Islet of Langerhans (tissue), 1 donor: ENCODE measurements at regions not wholly inside any gene's neighbourhood (a gene's known extent, or its start where the extent isn't known, plus 50 kb on each side); places are given as distances from the start of the nearest gene placed in this dataset.

Source experiments
- FAIRE-seq: peaks from one replicate; lab custom pipeline; 2011; peaks lifted over from hg19 to GRCh38; lab: Jason Lieb, UNC

GRCh38 chrX:137366018-137366633 is 199.8 kb upstream of the ZIC3 start:
- peak; percentile 24 for FAIRE-seq

DNA sequence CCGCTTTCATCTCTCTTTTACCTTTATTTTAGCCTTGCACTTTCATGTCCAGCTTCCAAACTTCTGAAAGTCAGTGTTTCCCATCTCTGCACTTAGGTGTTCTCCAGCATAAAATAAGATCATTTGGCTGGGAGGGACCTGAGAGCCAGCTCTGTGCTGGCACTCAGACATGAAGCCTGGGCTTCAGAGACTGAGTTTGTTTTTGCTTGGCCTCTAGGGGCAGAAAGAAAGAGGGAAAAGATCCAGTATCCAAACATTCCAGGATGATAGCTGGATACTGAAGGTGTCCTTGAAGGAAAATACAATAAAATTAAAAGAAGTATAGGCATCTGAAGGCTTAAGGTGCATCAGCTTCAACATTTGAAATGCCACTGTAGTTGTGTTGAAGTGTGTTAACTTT is 202.4 kb upstream of the ZIC3 start:
- no peak for FAIRE-seq

GRCh38 chrX:137362583-137362982 is 203.3 kb upstream of the ZIC3 start:
- peak; percentile 45 for FAIRE-seq

GRCh38 chrX:137354851-137355250 is 211.1 kb upstream of the ZIC3 start:
- no peak for FAIRE-seq

DNA sequence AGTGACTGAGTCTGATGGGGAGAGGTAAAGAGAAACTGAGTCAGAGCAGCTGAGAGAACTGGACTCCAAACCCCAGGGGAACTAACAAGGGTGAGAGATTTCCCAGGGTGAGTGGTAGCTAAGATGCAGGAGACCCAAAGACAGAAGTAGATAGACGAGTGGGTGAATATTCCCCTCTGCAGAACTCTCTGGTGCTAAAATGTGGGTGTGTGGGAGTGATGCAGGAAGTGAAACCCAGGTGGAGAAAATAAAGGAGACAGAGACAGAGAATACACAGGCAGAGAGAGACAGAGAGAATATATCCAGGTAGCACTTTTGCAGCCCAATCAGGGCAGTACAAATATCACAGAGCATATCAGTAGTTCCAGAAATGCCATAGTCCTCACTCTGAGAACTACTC is 212.5 kb upstream of the ZIC3 start:
- FAIRE-seq, result no peak

- no peak for FAIRE-seq
These were observed 213.7 kb upstream of the ZIC3 start for GRCh38 chrX:137352101-137352660.

DNA sequence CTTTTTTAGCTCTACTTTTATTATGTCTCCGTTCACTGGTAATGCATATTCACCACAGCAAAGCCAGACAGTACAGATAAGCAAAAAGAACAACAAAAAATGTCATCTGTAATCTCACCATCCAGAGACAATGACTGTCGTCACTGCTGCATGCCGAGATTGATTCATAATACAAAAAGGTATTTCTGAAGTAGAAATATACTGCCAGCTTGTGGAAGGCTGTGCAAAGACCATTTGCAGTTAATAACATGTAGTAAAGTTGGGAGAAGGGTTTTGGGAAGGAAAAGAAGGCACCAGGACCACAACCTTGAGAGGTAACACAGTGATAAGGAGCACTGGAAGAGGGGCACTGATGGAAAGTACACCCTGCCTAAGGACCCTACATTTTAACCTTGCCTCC is 223.0 kb upstream of the ZIC3 start:
- FAIRE-seq, result no peak

GRCh38 chrX:137313627-137314026 is 252.3 kb upstream of the ZIC3 start:
- FAIRE-seq, result no peak

- no peak for FAIRE-seq
These were observed 260.5 kb upstream of the ZIC3 start for GRCh38 chrX:137305404-137305803.

GRCh38 chrX:137297167-137297566 is 263.4 kb upstream of the GPR101 start:
- no peak for FAIRE-seq

GRCh38 chrX:137290011-137290410 is 256.2 kb upstream of the GPR101 start:
- no peak for FAIRE-seq

DNA sequence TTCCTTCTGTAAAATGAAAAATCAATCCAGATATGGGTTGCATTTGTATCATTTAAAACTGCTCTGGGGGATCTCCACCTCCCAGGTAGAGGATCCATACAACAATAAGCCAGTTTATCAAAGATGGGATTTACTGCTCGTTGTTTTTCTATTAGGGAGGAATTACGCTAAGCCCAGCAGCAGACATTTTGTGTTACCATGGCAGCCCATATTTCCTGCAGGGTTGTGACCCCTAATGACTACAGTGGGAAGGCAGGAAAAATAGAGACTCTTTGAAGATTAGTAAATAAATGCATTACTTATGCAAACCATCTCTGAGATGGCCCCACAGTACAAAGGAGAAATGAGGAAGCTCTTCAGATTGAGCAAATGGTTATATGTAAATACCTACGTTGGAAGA is 253.4 kb upstream of the GPR101 start:
- FAIRE-seq, result no peak

- FAIRE-seq, result no peak
These were observed 252.6 kb upstream of the GPR101 start for GRCh38 chrX:137286423-137286822.

DNA sequence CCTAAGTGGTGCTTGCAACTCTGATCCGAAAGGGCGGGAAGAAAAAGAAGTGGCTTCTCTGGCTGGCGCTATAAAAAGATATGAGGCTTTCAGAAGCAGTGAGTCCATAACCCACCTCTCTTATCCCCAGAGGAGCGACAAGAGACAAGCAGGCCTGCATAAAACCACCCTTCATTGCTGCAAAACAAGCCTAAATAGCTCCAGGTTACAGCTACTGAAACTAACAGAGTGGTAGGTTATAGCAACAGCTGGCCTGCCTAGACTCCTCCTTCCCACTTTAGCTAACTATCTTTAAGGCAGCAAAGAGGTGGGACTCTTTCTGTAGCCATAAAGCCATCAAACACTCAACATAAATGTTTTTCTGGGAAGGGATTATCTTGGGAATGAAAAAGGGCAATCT is 245.0 kb upstream of the GPR101 start:
- no peak for FAIRE-seq

DNA sequence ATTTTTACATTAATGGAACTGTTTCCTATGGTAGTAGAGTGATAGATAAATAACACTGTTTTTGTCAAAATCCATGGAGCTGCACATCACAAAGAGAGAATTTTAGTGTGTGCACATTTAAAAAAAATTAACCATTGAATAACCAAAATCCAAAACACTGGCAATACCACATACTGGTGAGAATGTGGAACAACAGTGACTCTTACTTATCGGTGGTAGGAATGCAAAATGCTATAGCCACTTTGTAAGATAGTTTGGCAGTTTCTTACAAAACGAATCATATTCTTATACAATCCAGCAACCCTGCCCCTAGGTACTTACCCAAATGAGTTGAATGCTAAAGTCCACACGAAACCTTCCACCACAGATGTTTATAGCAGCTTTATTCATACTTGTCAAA is 229.6 kb upstream of the GPR101 start:
- no peak for FAIRE-seq

DNA sequence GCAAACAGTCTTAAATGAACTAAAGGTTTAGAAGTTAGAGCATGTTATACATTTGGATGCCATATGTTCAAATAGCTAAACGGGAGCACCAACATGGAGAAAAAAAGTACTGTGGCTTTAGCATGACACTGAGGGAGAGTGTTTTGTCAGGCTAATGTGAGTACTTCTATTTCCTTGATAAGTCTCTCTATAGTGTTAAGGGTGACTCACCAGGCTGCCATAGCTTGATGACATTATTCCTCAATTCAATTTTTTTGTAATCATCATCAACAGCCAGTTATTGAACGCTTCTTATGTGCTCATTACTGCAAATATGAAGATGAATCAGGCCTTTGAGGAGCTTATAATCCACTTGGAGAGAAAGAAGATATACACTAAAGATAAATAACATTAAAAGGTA is 211.4 kb upstream of the GPR101 start:
- FAIRE-seq, result no peak

DNA sequence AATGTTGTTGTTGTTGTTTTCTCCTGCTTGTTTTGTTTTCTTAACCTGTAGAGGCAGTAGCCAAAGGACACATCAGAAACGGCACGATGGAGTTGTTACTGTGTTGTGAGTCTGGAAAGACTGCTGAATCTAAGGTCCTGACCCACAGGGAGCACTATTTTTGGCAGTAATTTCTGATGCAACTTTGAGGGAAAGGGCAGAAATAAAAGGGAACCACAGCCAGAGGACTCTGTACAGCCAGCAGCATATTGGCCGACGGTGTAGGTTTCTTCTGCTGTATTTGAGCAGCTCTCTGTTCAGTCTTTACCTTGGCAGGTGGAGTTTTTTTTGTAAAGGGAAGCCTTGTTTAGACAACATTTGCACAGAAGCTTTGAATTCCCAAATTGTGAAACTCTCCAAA is 203.0 kb upstream of the GPR101 start:
- FAIRE-seq, result no peak

- no peak for FAIRE-seq
These were observed 201.0 kb upstream of the GPR101 start for GRCh38 chrX:137234651-137235402.

GRCh38 chrX:137233478-137233877 is 199.7 kb upstream of the GPR101 start:
- FAIRE-seq, result no peak

- no peak for FAIRE-seq
These were observed 193.4 kb upstream of the GPR101 start for GRCh38 chrX:137227151-137227550.

DNA sequence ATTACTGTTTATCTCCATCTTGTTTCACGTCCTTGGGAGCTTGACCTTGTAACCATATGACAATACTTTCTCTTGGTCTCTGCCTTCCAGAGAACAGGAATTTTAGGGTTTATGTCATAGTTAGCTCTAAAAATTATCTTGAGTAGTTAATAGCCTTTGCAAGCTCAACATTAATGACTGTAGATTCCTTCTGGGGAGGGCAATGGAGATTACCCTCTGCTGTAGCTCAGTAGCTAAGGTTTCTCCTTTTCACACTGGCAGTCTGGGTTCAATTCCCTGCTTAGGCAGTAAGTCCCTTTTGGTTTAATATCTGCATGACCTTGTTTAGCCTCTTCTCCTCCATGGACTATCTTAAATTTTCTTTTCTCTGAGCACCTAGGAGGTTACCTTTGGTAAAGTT is 181.7 kb upstream of the GPR101 start:
- FAIRE-seq, result no peak

GRCh38 chrX:137212078-137212632 is 178.4 kb upstream of the GPR101 start:
- no peak for FAIRE-seq

DNA sequence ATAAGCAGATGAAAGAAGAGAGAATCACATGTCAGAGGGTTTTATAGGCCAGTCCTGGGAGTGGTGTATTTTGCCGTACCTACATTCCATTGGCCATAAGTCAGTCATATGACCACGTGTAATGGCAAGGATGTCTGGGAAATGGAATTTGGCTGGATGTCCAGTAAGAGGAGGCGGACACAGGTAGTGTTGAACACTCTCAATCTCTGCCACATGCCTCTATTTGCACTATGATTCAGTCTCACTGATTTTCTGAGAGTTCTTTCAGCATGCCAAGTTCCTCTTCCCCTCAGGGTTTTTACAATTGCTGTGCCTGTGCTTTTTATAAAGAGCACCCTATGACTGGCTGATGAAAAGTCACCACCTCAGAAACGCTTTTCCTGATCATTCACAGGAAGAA is 164.2 kb upstream of the GPR101 start:
- no peak for FAIRE-seq

DNA sequence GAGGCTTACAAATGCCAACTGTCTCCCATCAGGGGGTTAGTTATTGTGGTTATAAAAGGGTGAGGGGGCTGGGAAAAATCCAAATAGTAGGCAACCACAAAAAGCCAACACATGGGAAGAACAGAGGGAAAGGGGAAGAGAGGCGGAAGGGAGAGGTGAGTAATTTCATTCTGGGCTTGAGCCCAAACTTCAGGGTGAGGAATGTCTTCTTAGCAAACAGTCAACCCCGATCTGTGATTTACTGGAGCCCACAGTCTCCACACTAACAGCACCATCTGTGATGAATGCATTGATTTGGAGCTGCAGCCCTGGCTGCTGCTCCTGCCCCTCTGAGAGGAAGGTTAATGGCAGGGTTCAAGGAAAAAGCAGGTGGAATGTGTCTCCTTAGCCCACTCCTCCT is 162.2 kb upstream of the GPR101 start:
- FAIRE-seq, result no peak
